ENCODE measurements at regions not wholly inside any gene's neighbourhood (a gene's known extent, or its start where the extent isn't known, plus 50 kb on each side); places are given as distances from the start of the nearest gene placed in this dataset.

GRCh38 chr11:104652996-104653395, 245.3 kb downstream of the CASP12 start:
- no peak for DNase-seq (ENCODE audit: low read depth)
- H3K4me3 ChIP-seq (ENCODE audit: low read length) = no peak overlapping the region

DNA sequence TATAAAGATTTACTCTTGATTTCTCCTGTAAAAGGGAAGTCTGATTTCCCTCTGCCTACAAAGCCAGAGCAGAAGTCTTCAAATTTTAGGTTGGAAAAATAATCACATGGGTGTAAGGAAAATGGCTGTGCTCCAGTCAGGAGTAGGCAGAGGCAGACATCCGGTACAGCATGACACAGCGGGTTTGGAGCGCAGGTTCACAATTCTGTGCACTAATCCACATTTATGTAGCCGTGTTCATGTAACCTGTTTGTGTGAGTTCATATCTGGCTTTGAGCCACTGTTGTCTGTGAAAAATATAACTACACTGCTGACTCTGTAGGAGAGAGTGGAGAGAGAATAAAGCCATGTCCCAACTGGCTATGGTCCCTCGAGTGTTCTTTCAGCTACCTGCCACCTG, 248.0 kb downstream of the CASP12 start:
- H3K4me3 ChIP-seq (ENCODE audit: low read length) = no peak overlapping the region
- DNase-seq (ENCODE audit: low read depth) = no peak
- TF ChIP-seq, protein P1, sequence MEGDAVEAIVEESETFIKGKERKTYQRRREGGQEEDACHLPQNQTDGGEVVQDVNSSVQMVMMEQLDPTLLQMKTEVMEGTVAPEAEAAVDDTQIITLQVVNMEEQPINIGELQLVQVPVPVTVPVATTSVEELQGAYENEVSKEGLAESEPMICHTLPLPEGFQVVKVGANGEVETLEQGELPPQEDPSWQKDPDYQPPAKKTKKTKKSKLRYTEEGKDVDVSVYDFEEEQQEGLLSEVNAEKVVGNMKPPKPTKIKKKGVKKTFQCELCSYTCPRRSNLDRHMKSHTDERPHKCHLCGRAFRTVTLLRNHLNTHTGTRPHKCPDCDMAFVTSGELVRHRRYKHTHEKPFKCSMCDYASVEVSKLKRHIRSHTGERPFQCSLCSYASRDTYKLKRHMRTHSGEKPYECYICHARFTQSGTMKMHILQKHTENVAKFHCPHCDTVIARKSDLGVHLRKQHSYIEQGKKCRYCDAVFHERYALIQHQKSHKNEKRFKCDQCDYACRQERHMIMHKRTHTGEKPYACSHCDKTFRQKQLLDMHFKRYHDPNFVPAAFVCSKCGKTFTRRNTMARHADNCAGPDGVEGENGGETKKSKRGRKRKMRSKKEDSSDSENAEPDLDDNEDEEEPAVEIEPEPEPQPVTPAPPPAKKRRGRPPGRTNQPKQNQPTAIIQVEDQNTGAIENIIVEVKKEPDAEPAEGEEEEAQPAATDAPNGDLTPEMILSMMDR (conservative IDR thresholded peaks at IDR 0.05; ENCODE audit: low read length) = no peak

More at GRCh38 chr11:104652996-104653395, 245.3 kb downstream of the CASP12 start:
- TF ChIP-seq, protein P1 (conservative IDR thresholded peaks at IDR 0.05; ENCODE audit: low read length) = no peak

DNA sequence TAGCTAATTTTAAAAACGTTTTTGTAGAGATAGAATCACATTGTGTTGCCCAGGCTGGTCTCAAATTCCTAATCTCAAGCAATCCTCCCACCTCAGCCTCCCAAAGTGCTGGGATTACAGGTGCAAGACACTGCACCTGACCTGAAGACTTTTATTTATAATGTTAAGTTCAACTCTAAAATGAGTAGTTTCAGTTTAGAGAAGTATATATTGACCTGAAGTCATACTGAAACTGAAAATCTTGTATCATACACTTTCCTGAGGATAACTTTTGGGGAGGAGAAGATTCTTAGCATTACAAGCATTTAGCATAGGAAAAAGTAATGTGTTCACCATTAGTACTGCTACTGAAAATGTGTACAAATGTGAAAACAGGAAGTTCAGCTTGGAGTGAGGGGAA, 249.3 kb downstream of the CASP12 start:
- no peak for DNase-seq (ENCODE audit: low read depth)
- no peak overlapping the region for H3K4me3 ChIP-seq (ENCODE audit: low read length)
- TF ChIP-seq, protein P1 (conservative IDR thresholded peaks at IDR 0.05; ENCODE audit: low read length) = no peak

GRCh38 chr11:104645261-104646222, 252.7 kb downstream of the CASP12 start:
- H3K4me3 ChIP-seq (ENCODE audit: low read length) = no peak overlapping the region
- DNase-seq (ENCODE audit: low read depth) = no peak
- TF ChIP-seq, protein P1 (conservative IDR thresholded peaks at IDR 0.05; ENCODE audit: low read length) = no peak

DNA sequence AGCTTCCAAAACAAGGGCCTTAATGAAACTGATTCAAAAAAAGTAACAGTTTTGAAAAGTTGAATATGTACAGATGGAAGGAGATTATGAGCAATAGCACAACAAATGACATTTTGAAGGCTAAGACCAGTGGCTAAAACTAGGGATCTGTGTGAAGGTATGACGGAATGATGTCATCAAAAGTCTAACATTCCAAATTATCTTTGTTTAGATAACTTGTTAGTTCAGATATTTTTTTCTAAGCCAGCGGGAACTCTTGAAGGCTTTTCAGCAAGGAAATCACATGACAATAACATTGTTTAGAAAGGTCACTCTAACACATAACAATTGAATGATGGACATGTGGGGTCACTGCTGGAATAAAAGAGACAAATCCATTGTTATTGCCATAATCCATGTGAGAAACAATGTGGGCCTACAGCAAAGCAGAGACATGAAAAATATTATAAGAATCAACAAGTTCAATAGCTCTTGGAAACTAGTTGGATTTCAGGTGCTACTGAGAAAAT, 260.5 kb downstream of the CASP12 start:
- TF ChIP-seq, protein P1 (conservative IDR thresholded peaks at IDR 0.05; ENCODE audit: low read length) = no peak
- H3K4me3 ChIP-seq (ENCODE audit: low read length) = no peak overlapping the region
- no peak for DNase-seq (ENCODE audit: low read depth)

DNA sequence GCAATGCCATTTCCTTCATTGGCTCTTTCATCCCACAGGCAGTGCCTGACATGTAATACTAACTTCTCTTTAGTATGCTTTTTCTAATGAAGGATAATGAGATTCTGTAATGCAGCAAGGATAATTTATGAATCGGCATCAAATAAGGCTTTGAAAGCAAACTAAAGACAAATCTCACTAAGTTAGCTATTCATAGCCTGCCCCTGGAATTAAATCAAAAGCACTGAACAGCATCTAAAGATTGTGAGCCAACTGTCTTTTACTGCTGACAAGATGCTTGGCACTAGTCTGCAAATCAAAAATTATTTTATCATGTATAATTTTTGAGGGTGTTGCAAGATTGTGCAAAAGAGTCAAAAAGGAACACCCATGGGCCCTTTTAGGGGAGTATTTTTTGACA, 265.0 kb downstream of the CASP12 start:
- TF ChIP-seq, protein P1 (conservative IDR thresholded peaks at IDR 0.05; ENCODE audit: low read length) = no peak
- no peak overlapping the region for H3K4me3 ChIP-seq (ENCODE audit: low read length)
- DNase-seq (ENCODE audit: low read depth) = no peak

DNA sequence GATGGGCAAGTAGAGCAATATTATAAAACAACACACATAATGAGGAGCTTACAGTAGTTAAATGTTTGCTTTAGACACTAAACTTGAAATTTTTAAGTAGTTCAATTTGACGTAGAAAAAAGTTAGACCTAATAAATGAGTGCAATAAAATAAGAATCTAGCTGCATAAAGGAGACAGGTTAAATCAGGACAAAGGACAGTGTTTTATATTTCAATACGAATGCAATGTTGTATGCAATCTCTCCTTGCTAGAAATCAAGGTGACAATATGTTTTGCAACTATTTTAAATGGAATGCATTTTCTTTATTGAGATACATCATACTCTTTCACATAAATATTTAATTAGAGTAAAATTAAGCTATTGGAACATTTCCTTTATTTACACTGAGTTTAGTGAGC, 267.9 kb downstream of the CASP12 start:
- TF ChIP-seq, protein P1 (conservative IDR thresholded peaks at IDR 0.05; ENCODE audit: low read length) = no peak
- DNase-seq (ENCODE audit: low read depth) = no peak
- H3K4me3 ChIP-seq (ENCODE audit: low read length) = no peak overlapping the region

Measured in AG10803 (cell line).